Gastroesophageal sphincter (tissue), 3 donors: ENCODE measurements at regions not wholly inside any gene's neighbourhood (a gene's known extent, or its start where the extent isn't known, plus 50 kb on each side); places are given as distances from the start of the nearest gene placed in this dataset.

Experiments
- POLR2AphosphoS5 ChIP-seq: sonication (generic); formaldehyde crosslinking; IDR thresholded peaks from one replicate; pipeline ENCODE4 v1.6.1; 2017; ENCODE audit warnings: antibody characterized with exemption
- TF ChIP-seq, protein P1 (sequence below), 4 experiments: fragments of 200-600 bp in 2 of 4; fragments of 450-650 bp in 2 of 4; sonication (generic) in 1 of 4; IDR thresholded peaks; one replicate each; pipeline ENCODE4 v1.5.1; 2017 to 2019; ENCODE audit warnings: antibody characterized with exemption in 4 of 4, mild to moderate bottlenecking in 2 of 4, moderate library complexity in 2 of 4

DNA sequence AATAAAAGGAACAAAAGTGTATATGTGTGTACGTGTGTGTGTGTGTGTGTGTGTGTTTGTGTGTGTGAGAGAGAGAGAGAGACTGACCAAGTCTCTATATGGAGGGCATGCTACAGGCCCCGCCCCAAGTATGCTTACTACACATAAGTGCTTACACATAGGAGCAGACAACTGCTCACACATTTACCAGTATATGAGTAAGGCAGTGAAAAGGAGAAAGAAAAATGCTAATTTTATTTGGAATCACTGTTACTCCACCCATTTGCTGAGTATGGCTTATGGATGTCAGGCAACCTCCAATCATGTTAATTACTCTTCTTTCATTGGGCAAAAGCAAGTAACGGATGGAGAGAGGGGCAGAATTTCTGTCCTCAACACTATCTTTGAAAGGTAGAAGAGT, 107.6 kb upstream of the STK26 start:
- no peak for TF ChIP-seq POLR2AphosphoS5
- TF ChIP-seq, protein P1, sequence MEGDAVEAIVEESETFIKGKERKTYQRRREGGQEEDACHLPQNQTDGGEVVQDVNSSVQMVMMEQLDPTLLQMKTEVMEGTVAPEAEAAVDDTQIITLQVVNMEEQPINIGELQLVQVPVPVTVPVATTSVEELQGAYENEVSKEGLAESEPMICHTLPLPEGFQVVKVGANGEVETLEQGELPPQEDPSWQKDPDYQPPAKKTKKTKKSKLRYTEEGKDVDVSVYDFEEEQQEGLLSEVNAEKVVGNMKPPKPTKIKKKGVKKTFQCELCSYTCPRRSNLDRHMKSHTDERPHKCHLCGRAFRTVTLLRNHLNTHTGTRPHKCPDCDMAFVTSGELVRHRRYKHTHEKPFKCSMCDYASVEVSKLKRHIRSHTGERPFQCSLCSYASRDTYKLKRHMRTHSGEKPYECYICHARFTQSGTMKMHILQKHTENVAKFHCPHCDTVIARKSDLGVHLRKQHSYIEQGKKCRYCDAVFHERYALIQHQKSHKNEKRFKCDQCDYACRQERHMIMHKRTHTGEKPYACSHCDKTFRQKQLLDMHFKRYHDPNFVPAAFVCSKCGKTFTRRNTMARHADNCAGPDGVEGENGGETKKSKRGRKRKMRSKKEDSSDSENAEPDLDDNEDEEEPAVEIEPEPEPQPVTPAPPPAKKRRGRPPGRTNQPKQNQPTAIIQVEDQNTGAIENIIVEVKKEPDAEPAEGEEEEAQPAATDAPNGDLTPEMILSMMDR (IDR thresholded peaks at IDR 0.05) = no peak
